ENCODE measurements at regions not wholly inside any gene's neighbourhood (a gene's known extent, or its start where the extent isn't known, plus 50 kb on each side); places are given as distances from the start of the nearest gene placed in this dataset.
"Not testable (repeated sequence)": the region's sequence is repeated elsewhere in the genome, so short reads cannot be mapped to it uniquely, and the experiment has no call there.

- no peak for DNase-seq (ENCODE audit: low read depth in 2 of 2)
These were observed 101.2 kb downstream of the ESM1 start for GRCh38 chr5:54884195-54884536.

GRCh38 chr5:54883374-54884194, 101.8 kb downstream of the ESM1 start:
- no peak for DNase-seq (ENCODE audit: low read depth in 2 of 2)

- DNase-seq (ENCODE audit: low read depth in 2 of 2), result no peak
These were observed 102.6 kb downstream of the ESM1 start for GRCh38 chr5:54882841-54883240.

- DNase-seq (ENCODE audit: low read depth in 2 of 2), result no peak
These were observed 103.3 kb downstream of the ESM1 start for GRCh38 chr5:54882101-54882500.

GRCh38 chr5:54881286-54882005, 103.9 kb downstream of the ESM1 start:
- DNase-seq (ENCODE audit: low read depth in 2 of 2), result no peak

- no peak for DNase-seq (ENCODE audit: low read depth in 2 of 2)
These were observed 108.4 kb downstream of the ESM1 start for GRCh38 chr5:54876976-54877375.

GRCh38 chr5:54876556-54876955, 108.8 kb downstream of the ESM1 start:
- DNase-seq (ENCODE audit: low read depth in 2 of 2), result no peak

- no peak for DNase-seq (ENCODE audit: low read depth in 2 of 2)
These were observed 110.9 kb downstream of the ESM1 start for GRCh38 chr5:54874337-54875021.

GRCh38 chr5:54873691-54874090, 111.7 kb downstream of the ESM1 start:
- DNase-seq (ENCODE audit: low read depth in 2 of 2), result no peak

- DNase-seq (ENCODE audit: low read depth in 2 of 2), result no peak
These were observed 112.6 kb downstream of the ESM1 start for GRCh38 chr5:54872810-54873209.

GRCh38 chr5:54870271-54870670, 115.1 kb downstream of the ESM1 start:
- no peak for DNase-seq (ENCODE audit: low read depth in 2 of 2)

GRCh38 chr5:54869691-54870090, 115.7 kb downstream of the ESM1 start:
- DNase-seq (ENCODE audit: low read depth in 2 of 2), result no peak

- DNase-seq (ENCODE audit: low read depth in 2 of 2), result peak; percentile 12 to 38
These were observed 116.6 kb downstream of the ESM1 start for GRCh38 chr5:54868511-54869483.

- no peak for DNase-seq (ENCODE audit: low read depth in 2 of 2)
These were observed 118.0 kb downstream of the ESM1 start for GRCh38 chr5:54867310-54867944.

- DNase-seq (ENCODE audit: low read depth in 2 of 2), result not testable (repeated sequence)
These were observed 120.4 kb downstream of the ESM1 start for GRCh38 chr5:54864911-54865515.

GRCh38 chr5:54862036-54862435, 123.4 kb downstream of the ESM1 start:
- DNase-seq (ENCODE audit: low read depth in 2 of 2), result no peak

GRCh38 chr5:54861212-54861894, 124.0 kb downstream of the ESM1 start:
- DNase-seq (ENCODE audit: low read depth in 2 of 2), result no peak

- no peak for DNase-seq (ENCODE audit: low read depth in 2 of 2)
These were observed 125.1 kb downstream of the ESM1 start for GRCh38 chr5:54860321-54860720.

- no peak for DNase-seq (ENCODE audit: low read depth in 2 of 2)
These were observed 126.1 kb downstream of the ESM1 start for GRCh38 chr5:54859316-54859715.
